Coronary artery (tissue), 2 donors: ENCODE measurements at regions not wholly inside any gene's neighbourhood (a gene's known extent, or its start where the extent isn't known, plus 50 kb on each side); places are given as distances from the start of the nearest gene placed in this dataset.

Source experiments
- DNase-seq: peaks from one replicate; pipeline ENCODE4 v3.0.0-alpha.2; 2017; ENCODE audit warnings: low spot score
- H3K27ac ChIP-seq, 2 donors: fragments of 200-600 bp; sonication (generic); one replicate each; pipeline ENCODE4 v1.5.1; 2016 to 2019
- H3K4me3 ChIP-seq: fragments of 200-600 bp; sonication (generic); 2 replicates; pipeline ENCODE4 v1.5.1; 2016; ENCODE audit warnings: mild to moderate bottlenecking, moderate library complexity
- TF ChIP-seq, protein P1 (sequence below): fragments of 200-600 bp; sonication (generic); IDR thresholded peaks from one replicate; pipeline ENCODE4 v1.5.1; 2019; ENCODE audit warnings: antibody characterized with exemption

DNA sequence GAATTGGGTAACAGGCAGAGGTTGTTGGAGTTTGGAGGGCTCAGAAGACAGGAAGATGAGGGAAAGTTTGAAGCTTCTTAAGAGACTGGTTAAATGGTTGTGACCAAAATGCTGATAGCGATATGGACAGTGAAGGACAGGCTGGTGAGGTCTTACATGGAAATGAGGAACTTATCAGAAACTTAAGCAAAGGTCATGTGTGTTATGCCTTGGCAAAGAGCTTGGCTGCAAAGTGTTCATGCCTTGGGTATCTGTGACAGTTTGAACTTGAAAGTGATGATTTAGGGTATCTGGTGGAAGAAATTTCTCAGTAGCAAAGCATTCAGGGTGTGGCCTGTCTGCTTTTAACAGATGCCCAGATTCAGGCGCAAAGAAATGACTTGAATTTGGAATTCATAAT, 64.5 kb upstream of the EEPD1 start:
- Histone ChIP-seq H3K4me3 (no peak overlapping the region), H3K27ac (no peak overlapping the region)
- TF ChIP-seq, protein P1, sequence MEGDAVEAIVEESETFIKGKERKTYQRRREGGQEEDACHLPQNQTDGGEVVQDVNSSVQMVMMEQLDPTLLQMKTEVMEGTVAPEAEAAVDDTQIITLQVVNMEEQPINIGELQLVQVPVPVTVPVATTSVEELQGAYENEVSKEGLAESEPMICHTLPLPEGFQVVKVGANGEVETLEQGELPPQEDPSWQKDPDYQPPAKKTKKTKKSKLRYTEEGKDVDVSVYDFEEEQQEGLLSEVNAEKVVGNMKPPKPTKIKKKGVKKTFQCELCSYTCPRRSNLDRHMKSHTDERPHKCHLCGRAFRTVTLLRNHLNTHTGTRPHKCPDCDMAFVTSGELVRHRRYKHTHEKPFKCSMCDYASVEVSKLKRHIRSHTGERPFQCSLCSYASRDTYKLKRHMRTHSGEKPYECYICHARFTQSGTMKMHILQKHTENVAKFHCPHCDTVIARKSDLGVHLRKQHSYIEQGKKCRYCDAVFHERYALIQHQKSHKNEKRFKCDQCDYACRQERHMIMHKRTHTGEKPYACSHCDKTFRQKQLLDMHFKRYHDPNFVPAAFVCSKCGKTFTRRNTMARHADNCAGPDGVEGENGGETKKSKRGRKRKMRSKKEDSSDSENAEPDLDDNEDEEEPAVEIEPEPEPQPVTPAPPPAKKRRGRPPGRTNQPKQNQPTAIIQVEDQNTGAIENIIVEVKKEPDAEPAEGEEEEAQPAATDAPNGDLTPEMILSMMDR: no peak
- DNase-seq: no peak

DNA sequence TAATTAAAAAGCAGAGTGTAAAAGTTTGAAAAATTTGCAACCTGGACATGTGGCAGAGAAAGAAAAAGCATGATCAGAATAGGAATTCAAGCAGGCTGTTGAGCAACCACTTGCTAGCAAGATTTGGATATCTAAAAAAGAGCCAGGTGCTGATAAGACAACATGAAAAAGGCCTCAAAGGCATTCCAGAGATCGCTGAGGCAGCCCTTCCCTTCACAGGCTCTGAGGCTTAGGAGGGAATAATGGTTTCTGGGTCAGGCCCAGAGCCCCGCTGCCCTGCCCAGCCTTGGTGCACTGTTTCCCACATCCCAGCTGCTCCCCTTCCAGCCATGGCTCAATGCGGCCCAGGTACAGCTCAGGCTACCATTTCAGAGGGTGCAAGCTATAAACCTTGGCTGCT, 64.1 kb upstream of the EEPD1 start:
- DNase-seq: no peak
- Histone ChIP-seq H3K27ac (no peak overlapping the region), H3K4me3 (no peak overlapping the region)
- TF ChIP-seq, protein P1: no peak

DNA sequence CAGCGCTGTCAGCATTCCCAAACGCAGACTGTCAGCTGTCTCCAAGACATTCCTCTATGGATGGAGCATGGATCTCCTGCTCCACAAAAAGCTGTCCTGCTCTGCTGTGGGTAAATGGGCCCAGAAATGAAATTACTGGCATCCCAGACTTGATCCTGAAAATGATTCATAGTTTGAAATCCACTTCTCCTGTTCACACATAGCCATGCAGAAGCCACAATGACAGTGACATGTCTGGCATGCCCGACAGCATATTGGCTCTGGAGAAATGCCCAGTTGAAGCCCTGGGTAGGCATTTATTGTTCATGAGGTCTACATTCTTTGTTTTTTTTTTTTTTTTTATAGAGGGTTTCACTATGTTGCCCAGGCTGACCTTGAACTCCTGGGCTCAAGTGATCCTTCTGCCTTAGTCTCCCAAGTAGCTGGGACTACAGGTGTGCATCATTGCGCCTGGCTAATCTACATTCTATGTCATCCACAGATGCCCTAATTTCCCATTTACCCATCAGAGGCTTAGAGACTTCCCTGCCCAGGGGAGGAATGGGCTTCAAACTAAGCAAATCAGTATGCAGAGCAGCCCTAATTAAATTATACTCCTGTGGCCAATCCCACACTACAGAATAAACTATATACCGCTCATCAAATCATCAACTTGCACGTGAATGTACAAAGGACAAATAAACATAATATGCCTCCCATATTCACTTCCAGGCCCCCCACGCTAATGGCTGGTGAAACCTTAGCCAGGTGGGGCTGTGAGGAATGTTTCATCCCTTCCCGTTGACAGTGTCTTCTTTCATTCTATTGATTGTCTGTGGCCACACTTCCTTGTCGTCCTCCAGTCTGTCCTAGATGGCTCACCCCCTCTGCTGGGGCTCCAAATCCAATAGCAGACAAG, 61.8 kb upstream of the EEPD1 start:
- DNase-seq: no peak
- H3K27ac ChIP-seq: no peak overlapping the region
- TF ChIP-seq, protein P1: no peak
- H3K4me3 ChIP-seq: no peak overlapping the region

DNA sequence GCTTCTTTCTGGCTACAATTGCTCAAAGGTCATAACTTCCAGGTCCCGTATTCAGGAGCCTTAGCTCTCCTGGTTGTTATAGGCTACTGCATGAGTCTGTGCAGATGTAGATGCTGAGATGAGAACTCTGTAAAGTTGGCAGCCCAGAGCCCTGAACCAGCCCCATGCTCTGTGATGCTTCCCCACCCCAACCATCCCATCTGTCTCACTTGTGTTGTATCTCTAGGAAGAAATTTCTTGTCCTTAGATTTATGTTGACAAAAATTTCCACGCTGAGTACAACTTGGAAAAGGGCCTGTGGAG, 61.2 kb upstream of the EEPD1 start:
- TF ChIP-seq, protein P1: no peak
- no peak overlapping the region for H3K27ac ChIP-seq
- DNase-seq: no peak

DNA sequence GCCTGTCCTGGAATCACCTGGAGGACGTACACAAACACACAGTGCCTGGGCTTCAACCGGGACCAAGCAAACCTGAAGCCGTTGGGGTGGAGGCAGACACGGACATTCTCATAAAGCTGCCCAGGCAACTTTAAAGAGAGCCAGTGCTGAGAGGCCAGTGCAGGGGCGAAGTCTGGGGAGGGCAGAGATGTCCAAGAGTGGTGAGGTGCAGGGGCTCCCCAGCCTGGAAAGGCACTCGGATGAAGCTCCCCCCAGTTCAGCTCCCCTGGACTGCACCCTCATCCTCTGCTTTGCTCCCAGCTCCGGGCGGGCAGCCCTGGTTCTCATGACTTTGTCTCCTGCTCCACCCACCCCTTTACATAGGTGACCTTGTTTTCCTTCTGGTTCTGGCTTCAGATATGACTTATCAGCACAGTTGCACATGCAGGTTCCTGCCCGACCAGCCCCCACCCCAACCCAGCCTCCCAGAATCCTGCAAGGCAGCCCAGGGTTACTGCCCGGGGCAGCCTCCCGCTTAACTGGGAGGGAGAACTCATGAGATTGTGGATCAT, 60.8 kb upstream of the EEPD1 start:
- TF ChIP-seq, protein P1: no peak
- Histone ChIP-seq H3K4me3 (no peak overlapping the region), H3K27ac (no peak overlapping the region)
- no peak for DNase-seq

More for the DNA sequence above, 61.2 kb upstream of the EEPD1 start:
- no peak overlapping the region for H3K4me3 ChIP-seq

DNA sequence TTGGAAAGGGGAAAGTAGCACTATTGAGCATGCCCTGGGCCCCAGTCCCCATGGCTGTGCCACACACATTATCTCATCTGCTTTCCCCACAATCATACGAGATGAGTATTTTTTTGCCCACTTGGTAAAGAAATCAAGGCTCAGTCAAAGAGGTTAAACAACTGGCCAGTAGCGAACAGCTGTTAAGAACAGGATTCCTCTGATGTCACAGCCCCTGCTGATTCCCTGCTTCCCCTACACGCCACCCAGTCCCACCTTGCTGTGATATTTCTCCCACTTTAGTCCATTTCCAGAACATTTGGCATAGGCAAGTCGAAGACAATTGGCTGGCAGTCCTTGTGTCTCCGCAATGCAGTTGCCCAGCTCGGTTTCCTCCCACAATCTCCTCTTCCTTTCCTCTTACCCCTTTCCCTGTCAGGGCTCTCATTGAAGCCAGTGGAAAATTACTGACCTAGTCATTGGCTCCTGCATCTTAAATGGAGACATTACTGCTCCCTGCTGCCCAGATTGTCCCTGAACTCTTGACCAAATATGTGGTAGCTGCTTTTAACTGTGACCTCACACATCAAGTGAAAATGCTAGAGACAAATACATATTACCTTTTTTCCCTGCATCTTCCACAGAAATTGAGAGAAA, 56.5 kb upstream of the EEPD1 start:
- DNase-seq: no peak
- Histone ChIP-seq H3K27ac (no peak overlapping the region), H3K4me3 (no peak overlapping the region)
- TF ChIP-seq, protein P1: no peak
